ENCODE measurements at regions not wholly inside any gene's neighbourhood (a gene's known extent, or its start where the extent isn't known, plus 50 kb on each side); places are given as distances from the start of the nearest gene placed in this dataset.
"Not testable (repeated sequence)": the region's sequence is repeated elsewhere in the genome, so short reads cannot be mapped to it uniquely, and the experiment has no call there.

DNA sequence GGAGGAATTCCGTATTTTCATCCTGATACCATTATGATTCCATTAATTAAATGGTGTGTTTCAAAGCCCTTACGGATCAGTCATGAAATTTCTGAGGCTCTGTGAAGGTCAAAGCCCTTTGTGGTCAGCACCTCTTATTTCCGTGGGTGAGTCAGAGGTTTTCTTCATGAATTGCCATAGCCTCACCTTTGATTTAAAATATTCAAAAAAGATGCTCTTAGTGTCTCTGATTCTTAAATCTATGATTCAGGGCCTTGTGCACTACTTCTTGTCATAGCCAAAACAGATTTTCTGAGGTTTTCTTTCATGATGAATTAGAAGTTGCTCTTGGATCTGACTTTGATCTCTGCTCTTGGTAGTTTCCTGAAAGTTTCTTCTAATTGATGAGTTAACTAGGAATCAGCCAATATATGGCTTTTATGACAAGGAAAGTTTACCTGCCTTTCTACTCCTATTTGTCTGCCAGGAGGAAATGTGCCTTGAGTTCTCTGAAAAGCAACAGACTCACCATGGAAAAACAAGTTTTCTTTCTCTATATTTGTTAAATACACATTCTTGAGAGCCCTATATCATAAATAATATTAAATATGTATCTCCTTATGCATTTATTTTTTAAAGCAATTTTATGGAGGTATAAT is 613.0 kb downstream of the UTRN start:
- DNase-seq, result peak; percentile 69

DNA sequence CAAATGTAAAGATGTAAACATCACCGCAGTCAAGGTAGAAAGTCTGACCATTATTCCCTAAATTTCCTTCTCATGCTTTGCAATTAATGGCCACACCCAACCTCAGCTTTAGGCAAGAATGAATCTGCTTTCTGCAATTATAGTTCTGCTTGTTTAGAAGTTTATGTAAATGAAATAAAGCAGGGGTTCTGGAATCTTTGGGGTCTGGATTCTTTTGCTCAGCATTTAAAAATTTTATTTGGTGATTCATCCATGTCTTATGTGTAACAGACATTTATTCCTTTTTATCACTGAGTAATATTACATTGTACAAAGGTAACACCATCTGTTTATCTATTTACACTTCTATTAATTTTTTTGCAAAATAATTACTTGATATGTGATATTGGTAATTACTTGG is 613.6 kb downstream of the UTRN start:
- DNase-seq, result peak; percentile 25

DNA sequence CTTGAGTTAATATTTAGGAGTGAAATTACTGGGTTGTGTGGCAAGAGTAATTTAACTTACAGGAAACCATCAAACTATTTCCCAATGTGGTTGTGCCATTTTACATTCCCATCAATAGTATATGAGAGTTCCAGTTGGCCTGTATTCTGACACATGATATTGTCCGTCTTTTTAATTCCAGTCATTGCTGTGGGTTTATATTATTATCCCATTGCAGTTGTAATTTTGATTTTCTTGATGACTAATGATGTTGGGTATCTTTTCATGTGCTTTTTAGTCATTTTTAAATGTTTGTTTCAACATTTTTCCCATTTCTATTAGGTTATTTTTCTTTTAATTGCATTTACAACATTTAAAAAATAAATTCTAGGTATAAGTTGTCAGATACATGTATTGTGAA is 614.0 kb downstream of the UTRN start:
- DNase-seq, result peak; percentile 72

DNA sequence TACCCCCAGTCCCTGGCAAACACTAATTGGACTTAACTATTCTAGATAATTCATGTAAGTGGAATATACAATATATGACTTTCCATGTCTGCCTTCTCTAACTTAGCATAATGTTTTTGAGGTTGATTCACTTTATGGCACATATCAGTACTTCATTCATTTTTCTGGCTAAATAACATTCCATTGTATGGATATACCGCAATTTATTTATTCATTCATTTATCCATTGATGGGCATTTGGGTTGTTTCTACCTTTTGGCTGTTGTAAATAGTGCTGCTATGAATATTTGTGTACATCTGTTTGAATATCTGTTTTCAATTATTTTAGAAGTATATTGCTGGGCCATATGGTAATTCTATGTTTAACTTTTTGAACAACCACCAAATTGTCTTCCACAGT is 616.3 kb downstream of the UTRN start:
- no peak for DNase-seq

DNA sequence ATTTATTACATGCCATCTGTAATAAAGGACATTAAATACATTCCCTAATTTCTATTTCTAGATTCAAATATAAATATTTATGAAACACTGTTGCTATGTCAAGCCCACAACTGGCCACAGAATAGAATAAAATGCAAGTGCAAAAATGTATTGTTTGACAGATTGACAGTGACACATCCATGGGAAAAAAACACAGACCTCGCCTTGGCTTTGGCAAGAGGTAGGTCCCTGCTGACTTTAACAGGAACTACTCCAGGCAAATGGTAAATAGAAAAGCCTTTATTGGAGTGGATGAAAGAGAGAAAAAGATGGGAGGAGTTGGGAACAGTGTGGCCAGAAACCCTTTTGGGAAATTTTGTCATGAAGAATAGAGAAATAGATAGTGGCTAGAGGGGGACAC is 622.9 kb downstream of the UTRN start:
- DNase-seq, result no peak

DNA sequence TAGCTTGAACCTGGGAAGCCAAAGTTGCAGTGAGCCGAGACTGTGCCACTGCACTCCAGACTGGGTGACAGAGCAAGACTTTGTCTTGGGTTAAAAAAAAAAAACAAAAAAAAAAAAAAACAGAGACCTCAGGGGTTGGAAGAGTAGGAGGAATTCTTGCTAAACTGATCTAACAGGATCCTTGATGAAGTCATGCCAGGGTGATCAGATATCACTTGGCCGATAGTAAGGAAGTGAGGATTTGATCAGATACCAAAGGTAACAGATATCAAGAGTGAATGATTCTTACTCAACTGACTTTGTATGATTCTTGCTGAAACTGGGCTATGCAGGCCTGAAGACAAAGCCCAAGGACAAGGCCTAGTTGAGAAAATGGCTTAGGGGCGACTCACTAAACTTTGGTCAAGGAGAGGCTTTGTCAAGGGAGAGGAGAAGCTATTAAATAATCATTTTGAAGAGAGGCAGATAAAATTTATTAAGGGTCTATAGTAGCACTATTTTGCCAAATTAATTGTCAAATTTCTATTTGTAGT is 624.7 kb downstream of the UTRN start:
- peak; percentile 41 for DNase-seq

DNA sequence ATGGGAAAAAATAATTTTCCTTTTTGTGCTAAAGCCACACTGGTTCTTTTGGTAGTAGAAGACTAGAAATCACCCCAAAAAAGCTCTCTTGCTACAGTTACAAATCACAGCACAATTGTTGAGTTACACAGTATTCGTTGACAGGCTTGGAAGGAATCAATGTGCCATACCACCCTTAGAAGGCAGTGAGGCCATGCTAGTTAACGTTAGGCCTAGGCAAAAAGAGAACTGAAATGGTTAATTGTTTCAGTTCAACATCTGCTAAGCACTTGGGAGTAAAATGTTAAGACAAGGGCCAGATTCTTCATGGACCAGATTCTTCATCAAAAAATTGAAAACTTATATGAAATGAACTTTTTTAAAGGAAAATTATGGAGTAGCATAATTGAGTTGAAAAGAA is 626.2 kb downstream of the UTRN start:
- DNase-seq, result no peak

DNA sequence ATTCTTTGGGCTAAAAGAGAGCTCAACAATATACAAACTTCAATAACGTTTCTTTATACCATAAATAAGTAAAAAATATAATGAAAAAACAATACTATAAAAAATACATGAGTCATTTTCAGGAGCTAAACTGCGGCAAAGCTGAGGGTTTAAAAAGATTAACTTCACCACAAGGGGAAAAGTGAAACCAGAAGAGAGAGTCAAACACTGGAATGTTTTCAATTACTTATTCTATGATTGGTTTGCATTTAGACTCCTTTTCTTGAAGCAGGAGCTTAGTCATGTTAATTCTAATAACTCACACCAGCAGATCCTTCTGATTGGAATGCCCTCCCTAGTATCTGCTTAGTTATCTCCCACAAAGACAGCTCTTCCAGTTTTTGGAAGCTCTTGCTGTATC is 627.3 kb downstream of the UTRN start:
- DNase-seq, result peak; percentile 74

DNA sequence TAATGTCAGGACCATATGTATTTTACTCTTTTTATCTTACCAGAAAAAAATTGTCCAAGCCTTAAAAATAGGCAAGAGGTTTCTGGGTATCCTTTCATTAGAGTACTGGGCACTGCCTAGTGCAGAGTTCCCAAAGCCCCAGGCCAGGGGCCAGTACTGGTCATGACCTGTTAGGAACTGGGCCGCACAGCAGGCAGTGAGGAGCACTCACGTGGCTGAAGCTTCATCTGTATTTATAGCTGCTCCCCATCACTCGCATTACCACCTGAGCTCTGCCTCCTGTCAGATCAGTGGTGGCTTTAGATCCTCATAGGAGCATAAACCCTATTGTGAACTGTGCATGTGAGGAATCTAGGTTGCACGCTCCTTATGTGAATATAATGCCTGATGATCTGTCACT is 632.9 kb downstream of the UTRN start:
- DNase-seq, result no peak

DNA sequence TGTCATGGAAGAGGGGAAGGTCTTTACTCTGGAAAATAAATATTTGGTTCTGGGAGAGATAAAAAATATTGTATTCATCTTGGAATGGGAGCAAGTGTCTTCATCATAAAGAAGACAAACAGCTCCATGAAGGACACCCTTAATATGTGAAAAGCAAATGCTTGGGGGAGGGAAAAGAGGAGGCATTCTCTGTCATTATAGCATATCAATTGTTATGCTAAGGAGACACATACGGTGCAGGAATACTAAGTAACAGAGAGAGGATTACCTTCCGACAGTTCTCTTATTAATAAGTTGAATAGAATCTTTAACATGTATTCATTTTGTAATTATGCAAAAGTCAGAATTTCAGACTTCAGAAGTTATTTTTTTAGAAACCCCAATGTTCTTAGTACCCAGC is 634.4 kb downstream of the UTRN start:
- no peak for DNase-seq

DNA sequence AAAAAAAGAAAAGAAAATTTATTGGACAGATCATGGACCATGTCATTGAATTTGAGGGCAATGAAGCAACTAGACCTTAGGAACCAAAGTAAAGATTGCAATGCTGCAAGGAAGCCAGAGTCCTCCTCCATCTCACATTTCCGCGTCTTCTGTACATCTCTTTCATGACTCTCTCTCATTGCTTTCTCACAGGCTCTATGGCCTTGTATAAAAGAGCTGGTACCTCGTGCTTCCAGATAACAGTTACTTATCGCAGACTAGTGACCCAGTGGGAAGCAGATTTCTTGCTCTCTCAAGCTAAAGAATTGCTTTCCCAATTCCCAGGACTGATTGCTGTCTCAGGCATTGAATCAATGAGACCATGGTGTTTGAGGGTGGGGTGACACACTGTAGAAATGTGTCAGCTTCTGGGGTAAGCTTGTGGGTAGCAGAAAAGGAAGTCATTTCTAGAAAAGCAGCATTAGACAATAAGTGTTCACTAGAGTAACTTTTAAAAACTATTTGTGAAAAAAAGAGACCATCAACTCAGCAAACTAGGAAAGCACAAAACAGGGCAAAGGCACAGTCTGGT is 635.3 kb downstream of the UTRN start:
- no peak for DNase-seq

DNA sequence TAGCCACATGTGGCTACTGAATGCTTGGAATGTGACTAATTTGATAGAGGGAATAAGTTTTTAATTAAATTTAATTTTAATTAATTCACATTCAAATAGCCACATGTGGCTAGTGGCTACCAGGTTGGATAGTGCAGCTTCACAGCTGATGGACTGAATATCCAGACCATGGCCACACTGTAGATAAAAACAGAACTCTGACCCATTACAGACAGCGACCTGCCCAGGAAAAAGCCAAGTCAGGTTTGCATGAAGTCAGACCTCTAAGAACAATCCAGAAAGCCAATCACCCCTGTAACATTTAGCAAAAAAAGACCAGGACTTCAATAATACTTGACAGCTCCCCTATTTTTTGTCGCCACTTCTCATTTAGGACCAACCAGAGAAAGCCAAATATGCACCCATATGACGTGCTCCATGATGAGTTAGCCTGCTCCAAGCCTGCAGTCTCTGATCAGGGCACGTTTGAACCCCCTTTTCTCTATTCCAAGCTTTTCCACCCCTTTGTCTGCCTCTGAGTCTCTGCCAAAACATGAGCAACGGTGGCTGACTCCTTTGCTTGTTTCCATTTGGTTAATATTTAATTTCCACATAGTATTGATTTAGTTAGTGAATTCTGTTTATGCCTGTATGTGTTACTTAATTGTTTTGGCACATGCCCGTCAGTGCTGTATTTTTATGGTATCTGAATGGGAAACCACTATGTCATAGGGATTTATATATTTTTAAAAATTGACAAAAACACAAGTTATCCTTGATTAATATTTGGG is 636.3 kb downstream of the UTRN start:
- no peak for DNase-seq

DNA sequence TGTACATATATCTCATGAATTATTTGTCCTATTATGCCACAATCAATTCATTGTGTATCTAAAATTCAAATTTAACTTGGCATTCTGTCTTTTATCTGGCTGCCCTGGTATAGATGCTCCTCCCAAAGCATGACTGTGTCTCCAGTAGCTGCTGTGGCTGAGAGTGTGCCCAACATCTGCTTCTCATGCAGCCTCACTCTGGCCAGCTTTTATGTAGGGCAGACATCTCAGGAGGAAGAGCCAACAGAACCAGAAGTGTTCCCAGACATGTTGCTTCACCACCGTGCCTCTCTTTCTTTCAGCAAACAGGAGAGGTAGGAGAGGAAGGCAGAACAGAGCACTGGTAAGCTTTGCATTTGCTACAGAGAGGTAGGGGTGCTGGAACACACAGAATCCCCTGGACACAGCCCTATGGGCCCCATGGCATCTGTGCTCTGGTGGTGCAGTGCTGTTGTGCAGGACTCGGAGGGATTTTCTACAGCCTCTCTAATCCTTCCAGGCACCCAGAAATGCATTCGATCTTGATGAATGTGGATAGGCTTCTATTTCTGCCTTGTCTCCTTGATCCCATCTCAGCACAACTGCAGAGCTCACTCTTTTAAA is 637.1 kb downstream of the UTRN start:
- peak; percentile 13 for DNase-seq

DNA sequence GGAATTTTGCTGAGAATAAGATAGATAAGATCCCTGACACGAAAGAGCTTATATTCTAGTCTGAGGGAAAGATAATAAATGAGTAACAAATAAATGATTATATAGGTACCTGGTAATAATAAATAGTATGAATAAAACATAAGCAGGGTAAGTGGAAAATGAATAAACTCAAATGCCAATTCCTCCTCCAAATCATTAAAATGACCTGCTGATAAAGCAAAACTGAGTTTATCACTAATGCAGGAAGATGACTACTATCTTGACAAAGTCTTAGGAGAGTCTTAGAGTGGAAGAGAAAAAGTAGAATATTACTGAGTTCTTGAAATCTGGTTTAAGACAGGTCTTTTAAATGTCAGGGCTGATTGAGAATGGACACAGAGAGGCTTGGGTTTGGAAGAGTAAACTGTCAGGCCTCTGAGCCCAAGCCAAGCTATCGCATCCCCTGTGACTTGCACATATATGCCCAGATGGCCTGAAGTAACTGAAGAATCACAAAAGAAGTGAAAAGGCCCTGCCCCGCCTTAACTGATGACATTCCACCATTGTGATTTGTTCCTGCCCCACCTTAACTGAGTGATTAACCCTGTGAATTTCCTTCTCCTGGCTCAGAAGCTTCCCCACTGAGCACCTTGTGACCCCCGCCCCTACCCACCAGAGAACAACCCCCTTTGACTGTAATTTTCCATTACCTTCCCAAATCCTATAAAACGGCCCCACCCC is 637.8 kb downstream of the UTRN start:
- DNase-seq, result not testable (repeated sequence)

DNA sequence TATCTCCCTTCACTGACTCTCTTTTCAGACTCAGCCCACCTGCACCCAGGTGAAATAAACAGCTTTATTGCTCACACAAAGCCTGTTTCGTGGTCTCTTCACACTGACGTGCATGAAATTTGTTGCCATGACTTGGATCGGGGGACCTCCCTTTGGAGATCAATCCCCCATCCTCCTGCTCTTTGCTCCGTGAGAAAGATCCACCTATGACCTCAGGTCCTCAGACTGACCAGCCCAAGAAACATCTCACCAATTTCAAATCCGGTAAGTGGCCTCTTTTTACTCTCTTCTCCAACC is 638.3 kb downstream of the UTRN start:
- DNase-seq, result not testable (repeated sequence)

DNA sequence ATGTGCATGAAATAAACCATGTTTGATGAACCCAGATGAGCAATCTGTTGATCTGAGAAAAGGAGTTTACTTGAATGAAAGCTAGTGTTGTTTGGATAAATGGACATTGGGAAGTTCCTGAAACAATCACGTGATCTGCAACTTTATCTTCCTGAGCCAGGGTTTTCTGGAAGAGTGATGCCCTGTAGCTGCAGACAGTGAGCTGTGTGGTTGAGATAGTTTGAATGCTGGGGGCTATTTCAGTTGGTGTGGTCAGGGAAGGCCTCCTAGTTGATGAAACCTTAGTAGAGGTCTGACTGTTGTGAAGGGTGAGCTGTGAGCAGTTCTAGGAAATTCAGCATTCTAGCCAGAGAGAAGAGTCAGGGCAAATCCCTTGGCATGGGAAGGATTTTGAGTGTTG is 643.7 kb downstream of the UTRN start:
- no peak for DNase-seq

DNA sequence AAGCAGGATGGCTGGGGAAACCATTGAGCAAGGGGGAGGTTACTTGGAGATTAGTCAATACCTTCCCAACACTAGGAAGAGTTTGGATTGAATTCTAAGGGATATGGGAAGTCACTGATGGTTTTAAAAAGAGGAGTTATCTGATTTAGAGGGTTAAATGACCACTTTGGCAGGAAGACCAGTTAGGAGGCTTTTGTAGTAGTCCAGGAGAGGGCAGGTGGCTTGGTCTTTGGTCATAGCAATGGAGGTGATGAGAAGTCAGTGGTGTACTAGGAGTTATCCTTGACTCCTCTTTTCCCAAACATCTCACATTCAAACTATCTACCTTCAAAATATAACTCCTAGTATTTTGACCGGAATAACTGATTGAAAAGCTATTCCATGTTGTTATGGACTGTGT is 644.1 kb downstream of the UTRN start:
- DNase-seq, result no peak

DNA sequence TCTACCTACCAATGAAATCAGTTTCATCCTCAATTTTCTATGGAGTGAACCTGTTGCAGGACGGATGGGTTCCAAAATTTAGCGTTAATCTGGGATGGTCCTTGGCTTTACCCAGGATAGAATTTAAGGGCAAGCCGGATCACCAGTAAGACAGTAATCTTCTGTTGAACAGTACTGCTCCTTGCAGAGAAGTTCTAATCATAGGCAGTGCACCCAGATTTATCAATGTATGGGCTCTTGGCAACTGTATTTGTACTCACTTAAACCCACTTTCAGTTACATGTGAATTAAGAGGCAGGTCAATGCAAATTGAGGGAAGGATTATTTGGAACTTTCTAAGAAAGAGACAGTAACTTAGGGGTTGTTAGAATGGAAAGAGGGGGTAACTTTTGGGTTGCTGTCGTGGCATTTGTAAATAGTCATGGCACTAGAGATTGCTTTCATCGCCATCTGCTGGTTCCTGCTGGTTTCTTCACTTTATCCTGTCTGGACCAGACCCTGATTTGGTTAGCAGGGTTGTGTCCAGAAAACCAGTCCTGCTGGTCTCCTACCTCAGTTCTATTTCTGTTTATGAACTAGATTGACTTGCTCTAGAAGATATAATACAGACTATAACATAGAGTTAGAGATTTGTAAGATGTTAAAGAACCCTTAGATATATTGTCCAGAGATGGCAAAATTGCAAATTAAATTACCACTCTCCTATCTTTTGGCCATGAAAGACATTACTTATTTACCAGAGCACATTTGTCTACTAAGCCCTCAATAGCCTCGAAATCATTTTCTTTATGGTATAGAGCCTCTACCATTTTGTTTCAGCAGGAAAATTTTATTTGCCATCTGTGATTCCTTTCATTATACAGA is 646.3 kb downstream of the UTRN start:
- peak; percentile 60 for DNase-seq

DNA sequence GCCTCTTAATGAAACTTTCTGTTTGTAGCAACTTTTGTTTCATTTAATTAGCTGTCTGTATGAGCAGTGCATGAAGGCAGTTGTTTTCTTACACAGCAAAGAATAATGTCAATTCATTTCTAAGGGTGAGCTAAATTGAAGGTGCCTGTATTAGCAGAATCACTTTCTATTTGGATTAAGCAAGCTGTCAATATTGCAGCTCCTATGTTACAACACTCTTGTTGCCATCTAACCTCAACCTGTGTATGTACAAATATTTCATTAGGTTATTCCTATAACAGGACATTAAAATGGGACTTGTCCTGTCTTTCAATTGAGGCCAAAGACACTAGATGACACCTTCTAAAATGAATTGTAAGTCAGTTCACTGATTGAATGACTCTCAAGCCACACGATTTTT is 647.5 kb downstream of the UTRN start:
- no peak for DNase-seq

DNA sequence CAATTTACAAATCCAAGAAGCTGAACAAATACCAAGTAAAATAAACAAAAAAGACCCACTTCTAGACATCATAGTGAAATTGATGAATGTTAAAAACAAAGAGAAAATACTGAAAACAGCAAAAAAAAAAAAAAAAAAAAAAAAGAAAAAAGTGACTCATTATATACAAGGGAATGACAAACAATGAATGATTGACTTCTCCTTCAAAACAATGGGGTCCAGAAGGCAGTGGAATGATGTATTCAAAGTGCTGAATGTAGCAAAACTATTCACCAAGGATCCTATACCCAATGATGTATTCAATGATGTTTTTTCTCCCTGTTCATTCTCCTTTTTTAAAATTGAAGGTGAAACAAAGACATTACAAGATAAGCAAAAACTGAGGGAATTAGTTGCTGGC is 650.0 kb downstream of the UTRN start:
- DNase-seq, result no peak

DNA sequence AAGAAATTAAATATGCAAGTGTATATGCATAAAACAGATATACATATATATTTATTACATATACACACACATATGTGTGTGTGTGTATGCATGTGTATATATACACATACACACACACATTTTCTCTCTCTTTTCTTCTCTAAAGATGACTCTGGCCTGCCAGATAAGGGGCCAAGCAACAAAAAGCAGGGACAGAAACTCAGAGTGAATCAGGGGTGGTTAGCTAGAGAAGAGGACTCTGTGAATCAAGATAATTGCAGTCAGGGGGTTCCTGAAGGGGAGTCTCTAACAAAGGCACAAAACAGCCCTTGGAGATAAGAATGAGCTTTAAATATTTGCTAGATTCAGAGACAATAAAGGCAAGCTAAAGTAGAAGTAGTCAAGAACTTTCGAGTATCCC is 650.5 kb downstream of the UTRN start:
- no peak for DNase-seq

DNA sequence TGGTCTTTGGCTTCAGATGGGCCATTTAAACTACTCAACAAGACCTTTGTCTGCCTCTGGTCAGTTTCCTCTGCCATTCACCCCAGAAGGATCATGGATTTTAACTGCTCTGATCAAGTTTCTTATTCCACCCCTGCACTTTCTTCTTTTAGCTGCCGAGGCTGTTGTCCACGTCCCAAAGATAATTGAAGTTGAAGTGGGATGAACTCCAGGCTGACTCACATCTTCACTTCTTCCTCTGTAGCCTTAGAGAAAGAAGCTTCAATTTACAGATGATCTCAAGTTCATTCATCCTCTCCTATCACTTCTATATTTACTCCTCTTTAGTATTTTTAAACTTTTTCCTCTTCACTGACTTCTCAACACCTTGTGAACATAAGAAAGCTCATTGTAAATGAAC is 651.6 kb downstream of the UTRN start:
- DNase-seq, result peak; percentile 37

All from EL (cell line).